ENCODE measurements at regions not wholly inside any gene's neighbourhood (a gene's known extent, or its start where the extent isn't known, plus 50 kb on each side); places are given as distances from the start of the nearest gene placed in this dataset.

DNA sequence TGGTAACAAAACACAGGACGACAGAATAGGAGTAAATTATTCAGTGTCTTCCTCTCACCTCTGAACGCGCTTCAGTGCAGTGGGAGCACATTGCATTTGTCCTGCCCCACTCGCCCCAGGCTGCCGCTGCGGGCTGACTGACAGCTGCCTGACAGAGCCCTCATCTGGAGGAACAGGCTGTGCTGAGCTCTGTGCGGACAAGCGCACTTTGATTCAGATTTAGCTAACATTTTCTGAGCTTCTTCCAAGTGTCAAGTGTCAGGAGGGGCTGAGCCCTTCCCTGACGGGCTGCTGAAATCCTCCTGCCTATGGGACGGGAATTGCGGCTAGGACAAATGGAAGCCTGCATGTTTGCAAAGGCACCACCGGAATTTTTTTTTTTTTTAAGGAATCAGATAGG is 383.0 kb upstream of the CDH4 start:
- DNase-seq (ENCODE audit: low read depth, low spot score), result no peak
- ChIA-PET CTCF (no interaction called here), POLR2A (no interaction called here)
- Histone ChIP-seq H3K27ac (ENCODE audit: low read depth, low read length) (no peak overlapping the region), H3K4me3 (ENCODE audit: low read depth, low read length) (no peak overlapping the region), H3K9me3 (ENCODE audit: control insufficient read depth, insufficient read depth, low read length) (peaks cover 3% of the 10 kb centered on the region; the same call in 1 of the 2 replicates), H3K27me3 (ENCODE audit: control insufficient read depth, insufficient read depth, low read length) (peaks cover 2% of the 10 kb centered on the region)
- TF ChIP-seq, protein P1, sequence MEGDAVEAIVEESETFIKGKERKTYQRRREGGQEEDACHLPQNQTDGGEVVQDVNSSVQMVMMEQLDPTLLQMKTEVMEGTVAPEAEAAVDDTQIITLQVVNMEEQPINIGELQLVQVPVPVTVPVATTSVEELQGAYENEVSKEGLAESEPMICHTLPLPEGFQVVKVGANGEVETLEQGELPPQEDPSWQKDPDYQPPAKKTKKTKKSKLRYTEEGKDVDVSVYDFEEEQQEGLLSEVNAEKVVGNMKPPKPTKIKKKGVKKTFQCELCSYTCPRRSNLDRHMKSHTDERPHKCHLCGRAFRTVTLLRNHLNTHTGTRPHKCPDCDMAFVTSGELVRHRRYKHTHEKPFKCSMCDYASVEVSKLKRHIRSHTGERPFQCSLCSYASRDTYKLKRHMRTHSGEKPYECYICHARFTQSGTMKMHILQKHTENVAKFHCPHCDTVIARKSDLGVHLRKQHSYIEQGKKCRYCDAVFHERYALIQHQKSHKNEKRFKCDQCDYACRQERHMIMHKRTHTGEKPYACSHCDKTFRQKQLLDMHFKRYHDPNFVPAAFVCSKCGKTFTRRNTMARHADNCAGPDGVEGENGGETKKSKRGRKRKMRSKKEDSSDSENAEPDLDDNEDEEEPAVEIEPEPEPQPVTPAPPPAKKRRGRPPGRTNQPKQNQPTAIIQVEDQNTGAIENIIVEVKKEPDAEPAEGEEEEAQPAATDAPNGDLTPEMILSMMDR (IDR thresholded peaks at IDR 0.05; ENCODE audit: low read depth, low read length), result no peak

DNA sequence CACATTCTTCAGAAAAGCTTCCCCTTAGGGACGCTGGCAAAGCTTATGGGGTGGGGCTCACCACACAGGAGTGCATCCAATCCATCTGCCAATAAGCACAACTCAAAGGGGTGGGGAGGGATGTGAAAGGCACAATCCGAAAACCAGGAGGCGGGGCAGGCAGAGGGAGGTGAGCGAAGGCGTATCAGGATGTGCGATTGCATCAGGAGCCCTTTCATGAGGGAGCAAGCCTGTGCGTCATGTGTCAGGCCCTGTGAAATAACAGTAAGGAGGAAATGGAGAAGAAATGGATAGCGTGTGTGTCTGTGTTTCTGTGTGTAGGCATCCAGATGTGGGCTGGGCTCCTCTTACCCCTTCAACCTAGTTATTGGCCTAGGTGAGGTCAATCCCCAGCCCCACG is 382.4 kb upstream of the CDH4 start:
- peaks cover 3% of the 10 kb centered on the region; the same call in 1 of the 2 replicates for H3K9me3 ChIP-seq (ENCODE audit: control insufficient read depth, insufficient read depth, low read length)
- H3K27me3 ChIP-seq (ENCODE audit: control insufficient read depth, insufficient read depth, low read length), result peaks cover 2% of the 10 kb centered on the region
- H3K27ac ChIP-seq (ENCODE audit: low read depth, low read length), result no peak overlapping the region
- DNase-seq (ENCODE audit: low read depth, low spot score), result no peak
- TF ChIP-seq, protein P1 (IDR thresholded peaks at IDR 0.05; ENCODE audit: low read depth, low read length), result no peak
- H3K4me3 ChIP-seq (ENCODE audit: low read depth, low read length), result no peak overlapping the region
- ChIA-PET POLR2A (no interaction called here), CTCF (no interaction called here)

DNA sequence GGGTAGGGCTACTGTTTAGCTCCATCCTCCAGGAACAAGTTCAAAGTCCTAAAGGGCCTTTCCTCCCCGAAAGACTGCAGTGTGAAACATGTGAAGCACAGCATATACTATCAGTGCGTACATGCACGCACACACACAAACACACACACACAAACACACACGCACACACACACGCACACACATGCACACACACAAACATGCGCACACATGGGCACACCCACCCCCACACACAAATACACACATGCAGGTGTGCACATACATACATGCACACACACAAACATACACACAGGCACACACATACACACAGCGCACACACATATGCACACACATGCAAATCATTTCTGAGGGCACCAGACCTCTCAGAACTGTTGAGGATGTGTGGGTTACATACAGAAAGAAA is 382.0 kb upstream of the CDH4 start:
- H3K4me3 ChIP-seq (ENCODE audit: low read depth, low read length), result no peak overlapping the region
- no peak overlapping the region for H3K27ac ChIP-seq (ENCODE audit: low read depth, low read length)
- peaks cover 3% of the 10 kb centered on the region; the same call in 1 of the 2 replicates for H3K9me3 ChIP-seq (ENCODE audit: control insufficient read depth, insufficient read depth, low read length)
- ChIA-PET CTCF (no interaction called here), POLR2A (no interaction called here)
- peaks cover 2% of the 10 kb centered on the region for H3K27me3 ChIP-seq (ENCODE audit: control insufficient read depth, insufficient read depth, low read length)
- TF ChIP-seq, protein P1 (IDR thresholded peaks at IDR 0.05; ENCODE audit: low read depth, low read length), result no peak
- no peak for DNase-seq (ENCODE audit: low read depth, low spot score)

DNA sequence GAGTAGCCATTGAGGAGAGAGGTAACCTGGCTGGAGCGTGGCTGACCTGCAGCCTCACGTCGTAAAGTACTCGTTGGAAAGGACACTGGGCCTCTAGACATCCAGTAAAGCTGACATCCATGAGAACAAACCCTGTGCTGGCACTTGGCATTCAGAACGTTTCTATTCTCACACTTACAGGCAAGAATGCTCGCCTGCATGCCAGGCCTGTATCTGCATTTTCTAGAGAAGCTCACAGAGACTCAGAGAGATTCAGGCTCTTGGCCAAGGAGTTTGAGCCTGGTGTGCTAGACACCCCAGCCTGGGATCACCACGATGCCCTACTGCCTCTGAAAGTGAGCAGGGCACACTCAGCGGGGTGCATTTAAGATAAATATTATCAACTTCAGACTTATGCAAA is 379.8 kb upstream of the CDH4 start:
- CTCF ChIA-PET, result no interaction called here
- DNase-seq (ENCODE audit: low read depth, low spot score), result no peak
- peaks cover 3% of the 10 kb centered on the region; the same call in 1 of the 2 replicates for H3K9me3 ChIP-seq (ENCODE audit: control insufficient read depth, insufficient read depth, low read length)

DNA sequence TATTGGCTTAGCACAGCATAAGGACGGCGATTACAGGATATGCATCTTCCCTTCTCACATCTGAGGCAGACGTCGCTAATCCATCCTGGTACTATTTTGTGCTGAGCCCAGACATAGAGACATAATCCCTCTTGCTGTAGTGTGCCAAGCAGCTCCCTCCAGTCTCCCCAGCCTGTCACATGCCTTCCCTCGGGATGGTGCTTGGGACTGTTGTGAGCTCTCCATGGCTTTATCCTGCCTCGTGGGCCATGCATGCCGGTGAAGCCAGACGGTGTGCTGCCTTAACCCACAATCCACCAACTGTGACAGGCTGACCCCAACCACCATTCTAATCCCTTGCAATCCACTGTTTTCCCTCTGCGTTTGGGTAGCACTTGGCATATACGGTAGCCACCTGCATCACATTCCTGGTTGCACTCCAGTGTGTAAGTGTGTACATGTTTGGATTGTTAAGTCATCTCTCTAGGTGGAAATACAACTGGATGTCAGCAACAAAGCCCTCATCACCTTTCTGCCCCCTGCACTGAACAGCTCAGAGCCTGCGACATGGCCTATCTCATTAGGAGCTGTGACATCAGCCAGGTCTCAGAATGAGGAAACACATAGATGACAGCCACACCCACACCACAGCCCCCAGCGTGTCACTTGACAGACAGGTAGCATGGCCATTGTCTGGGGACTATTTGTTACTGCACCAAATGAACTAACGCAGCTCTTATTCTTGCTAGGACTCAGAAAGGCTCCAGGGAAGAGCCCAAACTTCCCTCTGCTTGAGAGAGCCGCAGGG is 374.8 kb upstream of the CDH4 start:
- no peaks in the 10 kb centered on the region for H3K27me3 ChIP-seq (ENCODE audit: control insufficient read depth, insufficient read depth, low read length)
- TF ChIP-seq, protein P1 (IDR thresholded peaks at IDR 0.05; ENCODE audit: low read depth, low read length), result no peak
- no peaks in the 10 kb centered on the region for H3K9me3 ChIP-seq (ENCODE audit: control insufficient read depth, insufficient read depth, low read length)
- ChIA-PET CTCF (no interaction called here), POLR2A (no interaction called here)
- DNase-seq (ENCODE audit: low read depth, low spot score), result no peak
- H3K4me3 ChIP-seq (ENCODE audit: low read depth, low read length), result no peak overlapping the region
- no peak overlapping the region for H3K27ac ChIP-seq (ENCODE audit: low read depth, low read length)

More for the DNA sequence above, 379.8 kb upstream of the CDH4 start:
- POLR2A ChIA-PET, result no interaction called here
- Histone ChIP-seq H3K4me3 (ENCODE audit: low read depth, low read length) (no peak overlapping the region), H3K27me3 (ENCODE audit: control insufficient read depth, insufficient read depth, low read length) (peaks cover 2% of the 10 kb centered on the region), H3K27ac (ENCODE audit: low read depth, low read length) (no peak overlapping the region)
- TF ChIP-seq, protein P1 (IDR thresholded peaks at IDR 0.05; ENCODE audit: low read depth, low read length), result no peak

Data from AG04450 (cell line).